ENCODE measurements at regions not wholly inside any gene's neighbourhood (a gene's known extent, or its start where the extent isn't known, plus 50 kb on each side); places are given as distances from the start of the nearest gene placed in this dataset.

DNA sequence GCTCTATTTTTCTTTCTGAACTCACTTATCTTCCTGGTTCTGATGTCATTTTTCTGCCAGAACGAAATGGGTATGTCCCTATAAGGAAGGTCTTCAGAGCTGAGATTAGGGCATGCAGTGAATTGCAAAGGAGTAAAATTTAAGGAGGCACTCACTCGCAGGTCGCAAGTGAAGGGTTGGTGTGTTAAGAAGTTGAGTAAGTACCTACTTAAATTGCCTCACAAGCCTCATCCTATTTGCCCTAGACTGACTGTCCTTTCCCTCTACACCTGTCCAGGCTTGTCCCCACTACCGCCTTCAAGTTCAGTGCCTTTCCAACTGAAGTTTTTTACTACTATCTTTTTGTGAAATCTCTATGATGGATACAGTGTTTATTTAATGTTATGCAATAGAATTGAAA is 191.5 kb downstream of the AHR start:
- TF ChIP-seq POLR2A (IDR thresholded peaks at IDR 0.05; ENCODE audit: low read depth, low read length) = no peak
- no peak for TF ChIP-seq POLR2AphosphoS5 (IDR thresholded peaks at IDR 0.05; ENCODE audit: low read depth, low read length)
- TF ChIP-seq TAF1 (IDR thresholded peaks at IDR 0.05; ENCODE audit: low read depth, low read length) = no peak
- no peak for TF ChIP-seq SPI1 (IDR thresholded peaks at IDR 0.05; ENCODE audit: low read depth, low read length)
- no peak for TF ChIP-seq PAX5 (IDR thresholded peaks at IDR 0.05; ENCODE audit: insufficient read depth, low read length, severe bottlenecking)
- no peak for TF ChIP-seq POU2F2 (IDR thresholded peaks at IDR 0.05; ENCODE audit: low read depth, low read length)
